HEK293T (cell line): ENCODE measurements at regions not wholly inside any gene's neighbourhood (a gene's known extent, or its start where the extent isn't known, plus 50 kb on each side); places are given as distances from the start of the nearest gene placed in this dataset.

Experiments
- CTCF ChIA-PET: fragments of 350-600 bp; formaldehyde crosslinking; extraction: SDS; loops from one replicate; lab custom pipeline; 2021; ENCODE audit warnings: antibody characterized with exemption, inconsistent platforms; lab: Yijun Ruan, JAX
- POLR2A ChIA-PET: fragments of 350-600 bp; formaldehyde crosslinking; extraction: SDS; loops from one replicate; lab custom pipeline; 2020; ENCODE audit warnings: antibody characterized with exemption, inconsistent platforms; lab: Yijun Ruan, JAX
- DNase-seq: peaks from one replicate; pipeline ENCODE4 v3.0.0; 2012; ENCODE audit warnings: mixed read lengths; ENCODE audit errors: extremely low spot score
- ARNT ChIP-seq: fragments of 450-650 bp; IDR thresholded peaks from 2 replicates; pipeline ENCODE4 v1.6.1; 2017; ENCODE audit warnings: mild to moderate bottlenecking
- BHLHE40 ChIP-seq: fragments of 450-650 bp; IDR thresholded peaks from 2 replicates; pipeline ENCODE4 v1.6.1; 2016; ENCODE audit warnings: mild to moderate bottlenecking, moderate library complexity, borderline replicate concordance
- CTBP1 ChIP-seq: fragments of 450-650 bp; IDR thresholded peaks from 2 replicates; pipeline ENCODE4 v1.6.1; 2016; ENCODE audit warnings: borderline replicate concordance
- ELF4 ChIP-seq: fragments of 450-650 bp; IDR thresholded peaks from 2 replicates; pipeline ENCODE4 v1.6.1; 2017; ENCODE audit warnings: antibody characterized with exemption
- FOXA1 ChIP-seq: fragments of 450-650 bp; IDR thresholded peaks from 2 replicates; pipeline ENCODE4 v1.6.1; 2016; ENCODE audit warnings: mild to moderate bottlenecking
- FOXK2 ChIP-seq: fragments of 450-650 bp; IDR thresholded peaks from 2 replicates; pipeline ENCODE4 v1.6.1; 2016; ENCODE audit warnings: mild to moderate bottlenecking
- FOXM1 ChIP-seq: fragments of 450-650 bp; IDR thresholded peaks from 2 replicates; pipeline ENCODE4 v1.6.1; 2017; ENCODE audit warnings: mild to moderate bottlenecking, borderline replicate concordance
- HDGF ChIP-seq: fragments of 450-650 bp; IDR thresholded peaks from 2 replicates; pipeline ENCODE4 v1.6.1; 2017; ENCODE audit warnings: antibody characterized with exemption, borderline replicate concordance
- L3MBTL2 ChIP-seq: fragments of 450-650 bp; conservative IDR thresholded peaks from 2 replicates; pipeline ENCODE4 v1.6.1; 2016; ENCODE audit warnings: mild to moderate bottlenecking
- LEF1 ChIP-seq: fragments of 450-650 bp; IDR thresholded peaks from 2 replicates; pipeline ENCODE4 v1.6.1; 2017; ENCODE audit warnings: mild to moderate bottlenecking, borderline replicate concordance
- NFRKB ChIP-seq: fragments of 450-650 bp; IDR thresholded peaks from 2 replicates; pipeline ENCODE4 v1.6.1; 2016; ENCODE audit warnings: mild to moderate bottlenecking, moderate library complexity
- PKNOX1 ChIP-seq: fragments of 450-650 bp; IDR thresholded peaks from 2 replicates; pipeline ENCODE4 v1.6.1; 2016
- SP1 ChIP-seq: fragments of 450-650 bp; IDR thresholded peaks from 2 replicates; pipeline ENCODE4 v1.6.1; 2017
- SUZ12 ChIP-seq: fragments of 450-650 bp; IDR thresholded peaks from 2 replicates; pipeline ENCODE4 v1.6.1; 2016; ENCODE audit warnings: mild to moderate bottlenecking
- TARDBP ChIP-seq: fragments of 450-650 bp; IDR thresholded peaks from 2 replicates; pipeline ENCODE4 v1.6.1; 2016
- ZNF384 ChIP-seq: fragments of 450-650 bp; IDR thresholded peaks from 2 replicates; pipeline ENCODE4 v1.6.1; 2016

- POLR2A ChIA-PET = no interaction called here
- DNase-seq = no peak
- CTCF ChIA-PET = interaction anchor here (0.6 kb wide), 1 partner anchor 308 kb away, joined by 4 read pairs; no protein-coding TSS in a partner anchor
- TF ChIP-seq LEF1 (no peak), TARDBP (no peak), PKNOX1 (no peak), ARNT (no peak), FOXK2 (no peak)
Observed at GRCh38 chr5:102663749-102664530, 91.2 kb upstream of the PAM start.

DNA sequence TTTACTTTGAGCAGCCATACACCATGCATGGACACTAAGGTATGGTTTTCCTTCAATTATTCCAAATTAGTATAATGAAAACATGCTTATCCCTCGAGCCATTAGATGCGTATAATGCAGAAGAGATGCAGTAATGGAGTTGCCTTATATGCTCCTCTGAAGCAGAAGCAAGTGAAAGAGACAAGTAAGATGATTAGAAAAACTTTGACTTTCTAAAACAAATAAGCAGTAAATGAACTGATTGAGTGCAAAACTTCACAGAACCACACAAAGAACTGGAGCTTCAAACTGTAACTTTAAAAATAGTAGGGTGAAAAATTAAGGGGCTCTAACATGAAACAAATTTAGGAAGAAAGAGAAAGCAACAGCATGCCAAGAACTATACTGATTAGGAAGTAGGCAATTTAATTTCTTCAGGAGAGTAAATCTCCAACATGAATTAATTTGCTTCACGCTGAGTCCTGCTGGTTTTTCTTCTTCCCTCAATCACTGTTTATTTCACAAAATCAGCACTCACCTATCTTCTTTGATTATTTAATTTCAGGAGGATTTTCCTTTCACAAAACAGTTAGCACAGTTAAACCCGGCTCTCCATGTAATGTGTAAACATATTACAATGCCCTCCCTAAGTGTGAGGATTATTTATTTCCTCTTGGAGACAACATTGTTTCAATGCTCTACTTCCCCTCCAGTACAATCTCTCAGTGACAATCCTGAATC lies 90.3 kb upstream of the PAM start:
- TF ChIP-seq NFRKB = no peak
- no peak for TF ChIP-seq ARNT
- no peak for TF ChIP-seq FOXK2
- no peak for TF ChIP-seq FOXM1
- TF ChIP-seq PKNOX1 = no peak
- no peak for TF ChIP-seq SUZ12
- TF ChIP-seq FOXA1 = no peak
- TF ChIP-seq BHLHE40 = no peak
- TF ChIP-seq L3MBTL2 = no peak
- no peak for TF ChIP-seq LEF1
- TF ChIP-seq ELF4 = no peak
- no peak for TF ChIP-seq TARDBP
- TF ChIP-seq ZNF384 = no peak
- no peak for TF ChIP-seq HDGF
- no peak for DNase-seq
- CTCF ChIA-PET = interaction anchor here (0.6 kb wide), 1 partner anchor 308 kb away, joined by 4 read pairs; no protein-coding TSS in a partner anchor
- POLR2A ChIA-PET = no interaction called here

DNA sequence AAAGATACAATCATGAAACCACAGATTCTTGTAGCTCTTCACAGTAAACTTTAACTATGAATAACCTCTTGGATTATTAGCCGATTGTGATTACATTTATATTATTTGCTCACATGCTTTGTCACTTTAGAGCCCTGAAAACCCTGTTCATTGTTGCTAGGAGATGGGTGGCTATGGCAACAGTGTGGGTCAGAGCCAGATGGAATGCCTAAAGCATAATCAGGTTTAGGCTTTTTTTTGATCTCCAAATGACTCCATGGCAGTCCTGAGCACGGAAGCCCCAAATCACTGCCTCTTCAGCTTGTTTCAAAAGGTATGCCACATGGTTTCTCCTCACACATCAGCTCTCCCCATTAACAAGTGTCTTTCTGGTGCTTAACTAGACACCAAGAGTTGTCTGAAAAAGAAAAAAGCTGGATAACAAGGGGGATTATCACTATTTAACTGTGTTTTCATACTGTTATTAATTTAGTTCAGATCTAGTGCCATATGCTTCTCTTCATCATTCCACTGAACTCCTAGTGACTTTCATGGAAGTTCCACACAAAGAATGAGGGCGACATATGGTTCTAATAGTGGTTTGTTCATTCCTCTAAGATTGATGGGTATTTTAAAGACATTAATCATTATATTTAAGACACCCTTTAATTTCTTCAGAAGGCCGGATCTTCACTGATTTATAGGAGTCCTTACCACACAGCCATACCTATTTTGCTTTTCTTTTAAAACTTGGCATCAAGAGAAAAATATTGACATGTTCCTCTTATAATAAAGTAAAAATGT lies 88.8 kb upstream of the PAM start:
- TF ChIP-seq L3MBTL2 = no peak
- no peak for TF ChIP-seq ELF4
- no peak for TF ChIP-seq FOXK2
- no peak for TF ChIP-seq PKNOX1
- no peak for TF ChIP-seq FOXM1
- TF ChIP-seq CTBP1 = no peak
- no peak for TF ChIP-seq NFRKB
- TF ChIP-seq SUZ12 = no peak
- no peak for TF ChIP-seq ARNT
- no peak for TF ChIP-seq LEF1
- no peak for TF ChIP-seq ZNF384
- TF ChIP-seq TARDBP = no peak
- no peak for TF ChIP-seq HDGF
- no peak for TF ChIP-seq SP1
- CTCF ChIA-PET = no interaction called here
- POLR2A ChIA-PET = no interaction called here
- DNase-seq = no peak

- POLR2A ChIA-PET = no interaction called here
- 0 out of 2 replicates have a peak, but pooled peaks have one; percentile 26 for TF ChIP-seq PKNOX1
- no peak for TF ChIP-seq HDGF
- no peak for TF ChIP-seq TARDBP
- DNase-seq = no peak
- CTCF ChIA-PET = interaction anchor here (0.7 to 1.3 kb wide), 2 partner anchors 13 to 172 kb away, joined by 3 read pairs; no protein-coding TSS in a partner anchor
Observed at GRCh38 chr5:102668220-102668932, 86.7 kb upstream of the PAM start.

DNA sequence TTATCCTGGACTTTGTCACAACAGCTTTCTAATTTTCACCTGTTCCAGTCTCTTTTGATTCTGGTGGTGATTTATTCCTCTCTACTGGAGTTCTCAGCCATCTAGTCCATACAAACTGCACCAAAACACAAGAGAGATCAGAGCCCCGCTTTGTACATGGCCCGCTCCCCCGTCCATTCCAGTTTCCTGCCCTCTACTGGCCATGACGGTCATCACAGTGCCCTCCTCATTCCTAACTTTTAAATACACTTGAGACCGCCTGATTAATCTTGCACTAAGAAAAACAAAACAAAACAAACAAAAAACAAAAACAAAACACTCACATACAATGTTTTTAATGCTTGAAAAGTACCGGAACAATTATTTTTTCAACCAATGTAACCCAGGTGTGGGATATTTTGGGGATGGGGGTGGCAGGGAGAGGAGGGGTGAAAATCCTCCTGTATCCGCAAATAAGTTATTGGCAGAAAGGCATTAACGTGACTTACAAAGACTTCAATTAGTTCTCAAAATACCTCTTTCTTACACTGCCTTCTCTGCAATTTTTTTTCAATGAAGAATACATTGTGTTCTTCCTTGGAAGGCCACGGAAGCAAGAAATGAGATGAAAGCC lies 84.8 kb upstream of the PAM start:
- CTCF ChIA-PET = interaction anchor here (0.5 kb wide), 1 partner anchor 735 kb away, joined by 5 read pairs; no protein-coding TSS in a partner anchor
- TF ChIP-seq CTBP1 (peak; percentile 6; the same call in 1 of the 2 replicates), HDGF (no peak)

More for the DNA sequence above, 84.8 kb upstream of the PAM start:
- peak; percentile 65 for DNase-seq
- POLR2A ChIA-PET = no interaction called here
